ENCODE measurements at regions not wholly inside any gene's neighbourhood (a gene's known extent, or its start where the extent isn't known, plus 50 kb on each side); places are given as distances from the start of the nearest gene placed in this dataset.

GRCh38 chr6:168961264-168961656 lies 292.4 kb downstream of the THBS2 start:
- Mint-ChIP-seq H3K9me3 (peaks cover 2% of the 10 kb centered on the region), H3K27me3 (ENCODE audit: low read depth) (no peaks in the 10 kb centered on the region), H3K4me1 (peaks cover 10% of the 10 kb centered on the region), H3K27ac (ENCODE audit: unreplicated experiment) (no peak overlapping the region), H3K36me3 (ENCODE audit: low read depth) (no peaks in the 10 kb centered on the region), H3K4me3 (no peak overlapping the region)
- DNase-seq (ENCODE audit: low read depth, low spot score): no peak
- TF ChIP-seq, protein P1, sequence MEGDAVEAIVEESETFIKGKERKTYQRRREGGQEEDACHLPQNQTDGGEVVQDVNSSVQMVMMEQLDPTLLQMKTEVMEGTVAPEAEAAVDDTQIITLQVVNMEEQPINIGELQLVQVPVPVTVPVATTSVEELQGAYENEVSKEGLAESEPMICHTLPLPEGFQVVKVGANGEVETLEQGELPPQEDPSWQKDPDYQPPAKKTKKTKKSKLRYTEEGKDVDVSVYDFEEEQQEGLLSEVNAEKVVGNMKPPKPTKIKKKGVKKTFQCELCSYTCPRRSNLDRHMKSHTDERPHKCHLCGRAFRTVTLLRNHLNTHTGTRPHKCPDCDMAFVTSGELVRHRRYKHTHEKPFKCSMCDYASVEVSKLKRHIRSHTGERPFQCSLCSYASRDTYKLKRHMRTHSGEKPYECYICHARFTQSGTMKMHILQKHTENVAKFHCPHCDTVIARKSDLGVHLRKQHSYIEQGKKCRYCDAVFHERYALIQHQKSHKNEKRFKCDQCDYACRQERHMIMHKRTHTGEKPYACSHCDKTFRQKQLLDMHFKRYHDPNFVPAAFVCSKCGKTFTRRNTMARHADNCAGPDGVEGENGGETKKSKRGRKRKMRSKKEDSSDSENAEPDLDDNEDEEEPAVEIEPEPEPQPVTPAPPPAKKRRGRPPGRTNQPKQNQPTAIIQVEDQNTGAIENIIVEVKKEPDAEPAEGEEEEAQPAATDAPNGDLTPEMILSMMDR (conservative IDR thresholded peaks at IDR 0.05): no peak

- Mint-ChIP-seq H3K4me1 (peaks cover 10% of the 10 kb centered on the region), H3K4me3 (no peak overlapping the region), H3K9me3 (peaks cover 2% of the 10 kb centered on the region), H3K36me3 (ENCODE audit: low read depth) (no peaks in the 10 kb centered on the region), H3K27ac (ENCODE audit: unreplicated experiment) (no peak overlapping the region), H3K27me3 (ENCODE audit: low read depth) (no peaks in the 10 kb centered on the region)
- DNase-seq (ENCODE audit: low read depth, low spot score): no peak
- TF ChIP-seq, protein P1 (conservative IDR thresholded peaks at IDR 0.05): no peak
These were observed 292.9 kb downstream of the THBS2 start for GRCh38 chr6:168960551-168961263.

DNA sequence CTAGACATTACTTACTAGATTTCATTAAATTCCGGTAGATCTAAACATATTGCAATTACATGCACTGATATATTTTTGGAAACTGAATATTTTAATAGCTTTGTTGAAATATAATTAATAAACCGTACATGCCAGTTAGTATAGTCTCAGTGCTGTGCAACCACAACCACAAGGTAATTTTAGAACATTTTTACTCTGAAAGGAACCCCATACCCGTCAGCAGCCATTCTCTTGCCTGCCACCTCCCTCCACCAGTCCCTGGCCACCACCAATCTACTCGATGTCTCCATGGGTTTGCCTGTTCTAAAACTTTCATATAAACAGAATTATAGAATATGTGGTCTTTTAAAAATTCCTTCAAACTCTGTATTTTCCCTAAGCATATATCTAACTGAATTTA lies 293.9 kb downstream of the THBS2 start:
- no peak for DNase-seq (ENCODE audit: low read depth, low spot score)
- H3K9me3 Mint-ChIP-seq: peaks cover 2% of the 10 kb centered on the region
- H3K27ac Mint-ChIP-seq (ENCODE audit: unreplicated experiment): no peak overlapping the region
- H3K4me3 Mint-ChIP-seq: no peak overlapping the region
- TF ChIP-seq, protein P1 (conservative IDR thresholded peaks at IDR 0.05): no peak
- H3K27me3 Mint-ChIP-seq (ENCODE audit: low read depth): no peaks in the 10 kb centered on the region
- no peaks in the 10 kb centered on the region for H3K36me3 Mint-ChIP-seq (ENCODE audit: low read depth)
- peaks cover 10% of the 10 kb centered on the region for H3K4me1 Mint-ChIP-seq

DNA sequence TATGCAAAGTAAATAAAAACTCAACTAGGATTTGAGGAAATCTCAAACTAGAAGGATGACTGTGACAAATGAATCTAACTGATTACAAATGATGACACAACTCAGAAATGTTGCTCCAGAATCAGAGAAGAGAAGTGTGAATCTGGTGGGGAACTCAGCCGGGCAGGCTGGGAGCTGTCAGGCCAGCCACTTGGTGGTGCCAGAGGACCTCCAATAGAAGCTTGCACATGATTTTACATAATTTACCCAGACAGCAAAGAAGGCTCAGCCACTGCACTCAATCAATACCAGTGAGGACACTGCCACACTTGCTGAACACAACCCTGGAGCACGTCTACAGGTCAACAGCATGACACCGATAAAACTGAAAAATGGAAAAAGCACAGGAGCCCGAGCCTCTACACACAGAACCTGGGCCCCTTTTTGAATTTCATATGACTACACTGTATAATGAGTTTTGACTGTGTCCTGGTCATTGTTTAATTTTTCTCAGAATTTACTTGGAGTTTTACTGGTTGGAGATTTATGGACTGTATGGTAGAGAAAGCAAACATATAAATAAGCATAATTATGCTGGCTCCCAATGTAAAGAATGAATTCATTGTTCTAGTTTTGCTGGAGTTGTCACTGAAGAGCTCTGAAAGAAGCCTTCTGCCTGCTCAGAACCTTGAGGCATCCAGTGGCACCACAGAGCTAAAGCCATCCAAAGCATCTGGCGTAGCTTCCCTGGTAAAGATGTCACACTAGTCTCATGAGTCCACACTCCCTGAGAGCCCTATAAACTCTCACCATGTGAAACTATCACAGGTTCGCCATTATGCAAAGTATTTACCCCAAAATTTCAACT lies 296.5 kb downstream of the THBS2 start:
- TF ChIP-seq, protein P1 (conservative IDR thresholded peaks at IDR 0.05): peak; percentile 96
- H3K36me3 Mint-ChIP-seq (ENCODE audit: low read depth): no peaks in the 10 kb centered on the region
- peak; percentile 64 for DNase-seq (ENCODE audit: low read depth, low spot score)
- no peak overlapping the region for H3K4me3 Mint-ChIP-seq
- H3K27ac Mint-ChIP-seq (ENCODE audit: unreplicated experiment): peak overlapping the region; percentile 52
- H3K27me3 Mint-ChIP-seq (ENCODE audit: low read depth): no peaks in the 10 kb centered on the region
- peaks cover 10% of the 10 kb centered on the region for H3K4me1 Mint-ChIP-seq
- H3K9me3 Mint-ChIP-seq: no peaks in the 10 kb centered on the region

DNA sequence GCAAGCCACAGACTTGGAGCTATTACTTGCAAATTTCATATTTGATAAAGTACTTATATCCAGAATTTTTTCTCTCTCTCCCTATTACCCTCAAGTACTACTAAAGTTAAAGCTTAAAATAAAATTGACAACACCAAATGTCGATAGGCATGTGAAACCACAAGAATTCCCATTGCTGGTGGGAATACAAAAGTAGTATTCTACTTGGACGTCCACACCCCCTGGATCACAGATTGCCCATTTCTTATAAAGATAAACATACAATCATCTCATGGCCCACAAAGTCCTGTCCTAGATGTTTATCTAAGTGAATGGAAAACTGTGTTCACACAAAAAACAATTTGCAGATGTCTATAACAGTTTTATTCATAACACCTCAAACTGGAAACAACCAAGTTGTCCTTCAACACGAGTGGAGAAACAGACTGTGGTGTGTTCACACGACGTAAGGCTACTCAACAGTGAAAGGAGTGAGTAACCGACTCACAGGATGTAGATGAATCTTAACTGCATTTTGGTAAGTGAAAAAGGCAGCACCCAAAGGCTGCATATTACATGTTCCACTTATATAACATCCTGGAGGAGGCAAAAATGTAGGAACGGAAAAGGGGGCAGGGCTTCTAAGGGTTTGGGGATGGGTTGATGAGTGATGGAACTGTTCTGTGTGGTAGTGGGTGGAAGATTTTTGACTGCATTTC lies 297.4 kb downstream of the THBS2 start:
- Mint-ChIP-seq H3K27ac (ENCODE audit: unreplicated experiment) (no peak overlapping the region), H3K4me3 (no peak overlapping the region)

More for the DNA sequence above, 297.4 kb downstream of the THBS2 start:
- H3K9me3 Mint-ChIP-seq: no peaks in the 10 kb centered on the region
- no peaks in the 10 kb centered on the region for H3K36me3 Mint-ChIP-seq (ENCODE audit: low read depth)
- no peak for DNase-seq (ENCODE audit: low read depth, low spot score)
- TF ChIP-seq, protein P1 (conservative IDR thresholded peaks at IDR 0.05): no peak
- no peaks in the 10 kb centered on the region for H3K27me3 Mint-ChIP-seq (ENCODE audit: low read depth)
- peaks cover 10% of the 10 kb centered on the region for H3K4me1 Mint-ChIP-seq

All from neural crest cell (in vitro differentiated cells).